HEK293 (cell line): ENCODE measurements at regions not wholly inside any gene's neighbourhood (a gene's known extent, or its start where the extent isn't known, plus 50 kb on each side); places are given as distances from the start of the nearest gene placed in this dataset.

ENCODE experiments used
- CTCF ChIA-PET: fragments of 350-600 bp; formaldehyde crosslinking; extraction: SDS; loops from one replicate; lab custom pipeline; 2021; ENCODE audit warnings: antibody characterized with exemption; lab: Yijun Ruan, JAX
- POLR2A ChIA-PET: fragments of 300-600 bp; formaldehyde crosslinking; extraction: SDS; loops from one replicate; lab custom pipeline; 2020; ENCODE audit warnings: antibody characterized with exemption, inconsistent platforms; lab: Yijun Ruan, JAX
- H3K27ac ChIP-seq: fragments of 200-500 bp; sonication (Bioruptor generic); 2 replicates; pipeline ENCODE4 v1.5.1; 2014; ENCODE audit warnings: low read depth, low read length, control low read depth, inconsistent platforms; ENCODE audit errors: extremely low read depth
- H3K36me3 ChIP-seq, 2 experiments: fragments of 200-500 bp in 1 of 2; sonication (Bioruptor generic) in 1 of 2; 1 replicate in 1 of 2; 2 replicates in 1 of 2; pipeline ENCODE4 v1.5.1; 2014 to 2017; ENCODE audit warnings: inconsistent platforms in 2 of 2, low read length in 2 of 2; ENCODE audit not compliant: control insufficient read depth in 2 of 2, insufficient read depth in 1 of 2
- H3K4me1 ChIP-seq: fragments of 200-500 bp; sonication (Bioruptor generic); 2 replicates; pipeline ENCODE4 v1.5.1; 2014; ENCODE audit warnings: mild to moderate bottlenecking, low read length, inconsistent platforms; ENCODE audit not compliant: control insufficient read depth, insufficient read depth
- H3K4me3 ChIP-seq: 2 replicates; pipeline ENCODE4 v1.5.1; 2011; ENCODE audit warnings: low read depth, mild to moderate bottlenecking, control low read depth, low read length, moderate library complexity
- H3K9me3 ChIP-seq: fragments of 200-500 bp; sonication (Bioruptor generic); 2 replicates; pipeline ENCODE4 v1.5.1; 2014; ENCODE audit warnings: low read depth, low read length, inconsistent platforms; ENCODE audit not compliant: control insufficient read depth, insufficient read depth
- BCL6B ChIP-seq: fragments of 450-650 bp; formaldehyde crosslinking; IDR thresholded peaks from 2 replicates; pipeline ENCODE4 v1.5.1; 2017; ENCODE audit warnings: missing biosample characterization, missing genetic modification characterization
- GLI4 ChIP-seq: fragments of 450-650 bp; formaldehyde crosslinking; IDR thresholded peaks from 2 replicates; pipeline ENCODE4 v1.5.1; 2016; ENCODE audit warnings: missing biosample characterization, missing genetic modification characterization
- KLF7 ChIP-seq: fragments of 450-650 bp; formaldehyde crosslinking; IDR thresholded peaks from 2 replicates; pipeline ENCODE4 v1.5.1; 2016; ENCODE audit warnings: missing biosample characterization, missing genetic modification characterization, borderline replicate concordance
- PBX3 ChIP-seq: sonication (generic); formaldehyde crosslinking; IDR thresholded peaks from 2 replicates; pipeline ENCODE4 v1.8.1; 2022; ENCODE audit warnings: mild to moderate bottlenecking, moderate library complexity, missing genetic modification reagents
- REST ChIP-seq: fragments of 450-650 bp; formaldehyde crosslinking; IDR thresholded peaks from 2 replicates; pipeline ENCODE4 v1.5.1; 2016; ENCODE audit warnings: missing biosample characterization, missing genetic modification characterization
- YY2 ChIP-seq: fragments of 450-650 bp; formaldehyde crosslinking; IDR thresholded peaks from 2 replicates; pipeline ENCODE4 v1.5.1; 2016; ENCODE audit warnings: missing biosample characterization, missing genetic modification characterization
- ZBTB11 ChIP-seq: fragments of 450-650 bp; formaldehyde crosslinking; conservative IDR thresholded peaks from 2 replicates; pipeline ENCODE4 v1.5.1; 2016; ENCODE audit warnings: low read depth, missing biosample characterization, missing genetic modification characterization
- ZNF2 ChIP-seq: fragments of 450-650 bp; formaldehyde crosslinking; IDR thresholded peaks from 2 replicates; pipeline ENCODE4 v1.5.1; 2016; ENCODE audit warnings: missing biosample characterization, missing genetic modification characterization
- ZNF221 ChIP-seq: fragments of 450-650 bp; formaldehyde crosslinking; IDR thresholded peaks from 2 replicates; pipeline ENCODE4 v1.5.1; 2017; ENCODE audit warnings: missing biosample characterization, missing genetic modification characterization, borderline replicate concordance
- ZNF248 ChIP-seq: fragments of 450-650 bp; formaldehyde crosslinking; IDR thresholded peaks from 2 replicates; pipeline ENCODE4 v1.5.1; 2017; ENCODE audit warnings: missing biosample characterization, missing genetic modification characterization
- ZNF37A ChIP-seq: fragments of 450-650 bp; IDR thresholded peaks from 2 replicates; pipeline ENCODE4 v1.5.1; 2018; ENCODE audit warnings: missing biosample characterization, missing genetic modification characterization
- ZNF571 ChIP-seq: fragments of 450-650 bp; formaldehyde crosslinking; IDR thresholded peaks from 2 replicates; pipeline ENCODE4 v1.5.0; 2017; ENCODE audit warnings: missing biosample characterization, missing genetic modification characterization
- ZNF629 ChIP-seq: fragments of 450-650 bp; formaldehyde crosslinking; IDR thresholded peaks from 2 replicates; pipeline ENCODE4 v1.5.1; 2017; ENCODE audit warnings: missing biosample characterization, missing genetic modification characterization
- ZNF654 ChIP-seq: fragments of 450-650 bp; formaldehyde crosslinking; IDR thresholded peaks from 2 replicates; pipeline ENCODE4 v1.5.1; 2016; ENCODE audit warnings: low read depth, missing biosample characterization, missing genetic modification characterization
- ZNF701 ChIP-seq: fragments of 450-650 bp; formaldehyde crosslinking; IDR thresholded peaks from 2 replicates; pipeline ENCODE4 v1.5.1; 2016; ENCODE audit warnings: missing biosample characterization, missing genetic modification characterization
- ZNF792 ChIP-seq: fragments of 450-650 bp; formaldehyde crosslinking; IDR thresholded peaks from 2 replicates; pipeline ENCODE4 v1.5.1; 2016; ENCODE audit warnings: missing biosample characterization, missing genetic modification characterization
- ZNF837 ChIP-seq: fragments of 450-650 bp; formaldehyde crosslinking; IDR thresholded peaks from 2 replicates; pipeline ENCODE4 v1.5.1; 2016; ENCODE audit warnings: missing biosample characterization, missing genetic modification characterization
- ZNF843 ChIP-seq: fragments of 450-650 bp; formaldehyde crosslinking; IDR thresholded peaks from 2 replicates; pipeline ENCODE4 v1.5.1; 2016; ENCODE audit warnings: missing biosample characterization, missing genetic modification characterization
- ZSCAN5A ChIP-seq: fragments of 450-650 bp; formaldehyde crosslinking; IDR thresholded peaks from 2 replicates; pipeline ENCODE4 v1.5.1; 2016; ENCODE audit warnings: missing biosample characterization, missing genetic modification characterization

GRCh38 chr2:44107974-44108373, 60.7 kb upstream of the PPM1B start (continued):
- TF ChIP-seq REST (tag by site-specific recombination) (no peak), GLI4 (no peak), ZNF843 (tag by site-specific recombination) (no peak), ZNF37A (no peak), ZNF248 (tag by site-specific recombination) (no peak), ZNF221 (tag by site-specific recombination) (no peak), PBX3 (CRISPR knock-in tag) (no peak), ZNF629 (tag by site-specific recombination) (no peak)

- Histone ChIP-seq H3K4me1 (no peaks in the 10 kb centered on the region), H3K27ac (no peak overlapping the region), H3K9me3 (no peaks in the 10 kb centered on the region), H3K36me3 (no peaks in the 10 kb centered on the region), H3K4me3 (no peak overlapping the region)
- ChIA-PET CTCF (interaction anchor here (2.1 kb wide), 1 partner anchor 65 kb away, joined by 6 read pairs; no protein-coding TSS in a partner anchor), POLR2A (no interaction called here)
- no peak for TF ChIP-seq ZNF2 (tag by site-specific recombination)
- TF ChIP-seq ZNF837: no peak
- no peak for TF ChIP-seq YY2 (tag by site-specific recombination)
- TF ChIP-seq ZBTB11 (tag by site-specific recombination): no peak
- no peak for TF ChIP-seq ZNF792 (tag by site-specific recombination)
- no peak for TF ChIP-seq KLF7 (tag by site-specific recombination)
- TF ChIP-seq ZNF654: no peak
- no peak for TF ChIP-seq ZSCAN5A (tag by site-specific recombination)
- TF ChIP-seq ZNF571 (tag by site-specific recombination): no peak
- no peak for TF ChIP-seq BCL6B (tag by site-specific recombination)
- TF ChIP-seq ZNF701 (tag by site-specific recombination): no peak
Measured at GRCh38 chr2:44109166-44109565, 59.5 kb upstream of the PPM1B start.
